ENCODE measurements at regions not wholly inside any gene's neighbourhood (a gene's known extent, or its start where the extent isn't known, plus 50 kb on each side); places are given as distances from the start of the nearest gene placed in this dataset.

DNA sequence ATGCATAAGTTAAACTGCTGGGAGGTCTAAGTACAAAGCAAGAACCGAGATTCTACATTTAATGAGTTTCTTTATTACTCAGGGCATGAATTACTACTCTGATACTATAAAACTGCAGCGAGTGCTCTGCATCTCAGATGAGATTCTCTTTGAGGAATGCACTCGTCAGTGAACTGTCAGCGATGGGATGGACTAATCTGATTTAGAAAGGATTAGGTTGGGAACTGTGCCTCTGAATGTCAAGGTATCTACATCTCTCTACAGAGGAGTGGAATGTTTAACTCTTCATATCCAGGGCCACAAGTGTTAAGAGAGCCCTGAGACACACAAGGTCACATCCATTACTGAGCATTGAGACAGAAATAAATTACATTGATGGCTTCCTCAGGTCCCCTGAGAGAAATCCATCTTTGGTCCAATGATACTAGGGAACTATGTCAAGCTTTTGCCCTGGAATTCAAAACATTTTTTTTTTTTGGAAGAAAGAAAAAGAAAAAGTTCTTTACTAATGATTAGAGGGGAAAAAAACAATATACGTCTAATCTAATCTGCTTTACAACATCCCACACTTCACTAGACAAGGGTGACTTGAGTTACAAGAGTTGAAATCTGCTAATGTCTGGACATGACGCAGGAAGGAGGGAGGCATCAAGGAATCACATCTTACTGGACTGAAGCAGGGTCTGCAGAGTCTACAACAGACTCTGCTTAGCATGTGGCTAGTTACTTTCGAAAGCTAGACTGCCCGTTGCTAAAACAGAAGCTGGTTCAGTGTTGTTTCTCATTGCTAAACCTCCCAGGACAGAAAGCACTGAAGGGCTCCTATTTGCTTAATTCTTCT lies 270.0 kb upstream of the TLE4 start:
- peak; percentile 18 to 39 for DNase-seq (ENCODE audit: low read depth in 2 of 2)

DNA sequence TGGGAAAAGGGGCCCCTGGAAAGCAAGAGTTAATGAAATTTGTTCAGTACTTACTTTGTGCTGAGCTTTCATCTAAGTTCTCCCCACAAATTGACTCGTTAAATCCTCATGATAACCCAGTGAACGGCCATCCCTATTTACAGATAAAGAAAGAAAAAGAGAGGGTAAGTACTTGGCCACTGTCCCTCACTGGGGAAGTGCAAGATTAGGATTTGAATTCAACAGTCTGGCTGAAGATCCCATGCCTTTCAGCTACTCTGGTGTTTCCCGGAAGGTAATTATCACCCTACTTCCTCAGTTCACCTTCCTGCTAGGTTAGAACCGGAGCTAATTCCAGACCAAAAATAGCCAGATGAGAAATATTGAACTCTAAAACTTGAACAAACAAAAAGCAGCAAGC lies 269.2 kb upstream of the TLE4 start:
- no peak for DNase-seq (ENCODE audit: low read depth in 2 of 2)

DNA sequence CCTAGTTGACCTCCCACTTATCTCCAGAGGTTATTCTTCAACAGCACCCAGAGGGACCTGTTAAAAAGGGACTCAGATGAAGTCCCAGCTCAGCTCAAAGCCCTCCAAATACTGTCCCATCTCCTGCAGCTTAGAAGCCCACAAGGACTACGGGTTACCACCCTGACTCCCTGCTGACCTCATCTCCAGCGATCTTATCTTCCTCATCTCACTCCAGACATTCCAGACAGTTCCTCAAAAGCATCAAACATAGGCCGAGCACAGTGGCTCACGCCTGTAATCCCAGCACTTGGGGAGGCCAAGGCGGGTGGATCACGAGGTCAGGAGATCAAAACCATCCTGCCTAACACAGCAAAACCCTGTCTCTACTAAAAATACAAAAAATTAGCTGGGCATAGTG lies 263.8 kb upstream of the TLE4 start:
- no peak for DNase-seq (ENCODE audit: low read depth in 2 of 2)

DNA sequence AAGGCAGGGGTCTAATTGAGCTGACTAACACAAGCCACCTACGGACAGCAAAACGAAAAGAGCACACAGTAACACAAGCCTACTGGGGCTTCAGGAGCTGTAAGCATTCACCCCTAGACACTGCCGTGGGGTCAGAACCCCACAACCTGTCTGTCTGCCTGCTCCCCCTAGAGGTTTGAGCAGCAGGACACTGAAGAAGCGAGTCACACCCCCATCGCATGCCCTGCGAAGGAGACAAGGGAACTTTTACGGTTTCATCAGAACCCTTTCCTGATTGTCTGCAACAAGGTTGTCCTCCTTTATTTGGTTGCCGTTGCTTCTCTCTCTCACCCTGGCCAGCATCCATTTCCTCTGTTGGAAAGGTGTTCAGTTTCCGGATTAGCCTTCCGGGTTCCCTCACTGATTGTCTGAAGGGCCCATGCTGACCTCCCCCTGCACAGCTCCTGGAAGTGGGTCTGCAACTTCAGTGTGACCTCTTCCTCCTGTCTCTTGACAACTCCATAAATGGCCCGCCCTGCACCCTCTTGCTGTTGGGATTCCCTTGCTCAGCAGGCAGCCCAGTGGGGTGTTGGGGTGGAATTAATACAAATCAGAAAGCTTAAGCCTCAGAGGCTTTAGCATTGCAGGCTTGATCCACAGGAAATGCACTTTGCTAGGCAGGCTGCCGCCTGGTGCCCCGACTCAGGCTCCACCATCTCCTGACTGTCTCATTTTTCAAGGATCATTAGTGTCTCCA lies 258.9 kb upstream of the TLE4 start:
- DNase-seq (ENCODE audit: low read depth in 2 of 2) = no peak

DNA sequence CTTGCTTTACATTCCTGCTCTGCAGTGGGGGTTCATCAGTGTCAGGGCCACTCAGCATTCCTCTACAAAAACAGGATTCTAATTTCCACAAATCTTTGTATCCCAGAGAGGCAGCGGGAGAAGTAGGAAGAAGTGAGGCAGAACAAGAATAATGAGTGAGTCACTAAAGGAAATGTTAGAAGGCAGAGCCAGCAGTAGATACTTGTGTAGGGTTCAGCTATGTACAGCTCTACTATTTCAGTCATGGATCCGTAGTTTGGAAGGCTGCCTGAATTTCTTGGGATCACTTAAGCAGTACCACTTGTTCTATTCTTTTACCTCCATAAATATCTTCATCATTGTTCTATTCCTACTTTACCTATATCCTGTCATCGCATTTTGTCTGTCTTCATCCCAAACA lies 246.3 kb upstream of the TLE4 start:
- DNase-seq (ENCODE audit: low read depth in 2 of 2) = no peak

DNA sequence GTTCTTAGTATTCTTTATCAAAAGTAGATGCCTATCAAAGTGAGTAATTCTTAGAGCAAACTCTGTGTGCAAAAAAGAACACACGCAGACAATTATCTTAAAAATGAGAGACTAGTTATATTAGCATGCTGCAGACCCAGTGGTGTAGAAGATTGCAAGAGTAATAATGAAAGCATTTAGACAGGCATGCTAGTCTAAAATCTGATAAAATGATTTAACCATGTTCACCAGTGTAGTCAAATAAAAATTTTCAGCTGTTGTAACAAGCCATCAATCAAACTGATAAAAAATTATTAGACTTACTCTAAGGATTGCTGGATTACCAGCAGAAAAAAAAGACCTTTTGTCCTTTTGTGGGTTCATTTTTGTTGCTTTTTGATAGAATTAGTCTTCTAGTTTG lies 241.9 kb upstream of the TLE4 start:
- DNase-seq (ENCODE audit: low read depth in 2 of 2) = no peak

DNA sequence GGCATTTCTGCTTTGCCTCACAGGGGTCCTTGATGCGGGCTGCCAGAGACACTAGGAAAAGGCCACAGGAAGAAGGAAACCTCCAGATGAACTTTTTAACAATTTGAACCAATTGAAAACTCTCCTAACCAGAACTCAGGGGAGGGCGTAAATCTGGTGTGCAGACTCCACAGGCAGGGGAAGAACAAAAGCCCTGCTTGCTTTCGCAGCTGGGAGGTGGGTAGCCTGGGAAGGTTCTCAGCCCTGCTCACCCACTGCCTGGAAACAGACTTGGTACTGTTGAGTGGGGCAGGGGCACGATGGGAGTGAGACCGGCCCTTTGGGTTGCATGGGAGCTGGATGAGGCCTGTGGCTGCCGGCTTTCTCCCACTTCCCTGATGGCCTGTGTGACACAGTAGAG lies 237.8 kb upstream of the TLE4 start:
- DNase-seq (ENCODE audit: low read depth in 2 of 2) = no peak

DNA sequence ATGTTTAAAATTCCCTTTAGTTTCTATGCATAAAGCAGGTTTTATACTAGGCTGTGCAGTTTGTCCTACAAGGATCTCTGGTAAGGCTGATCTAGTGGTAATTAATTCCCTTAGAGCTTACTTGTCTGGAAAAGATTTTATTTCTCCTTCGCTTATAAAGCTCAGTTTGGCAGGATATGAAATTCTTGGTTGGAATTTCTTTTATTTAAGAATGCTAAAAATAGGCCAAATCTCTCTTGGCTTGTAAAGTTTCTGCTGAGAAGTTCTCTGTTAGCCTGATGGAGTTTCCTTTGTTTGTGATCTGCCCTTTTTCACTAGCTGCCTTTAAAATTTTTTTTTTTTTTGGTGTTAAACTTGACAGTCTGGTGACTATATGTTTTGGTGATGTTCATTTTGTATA lies 237.1 kb upstream of the TLE4 start:
- DNase-seq (ENCODE audit: low read depth in 2 of 2) = no peak

DNA sequence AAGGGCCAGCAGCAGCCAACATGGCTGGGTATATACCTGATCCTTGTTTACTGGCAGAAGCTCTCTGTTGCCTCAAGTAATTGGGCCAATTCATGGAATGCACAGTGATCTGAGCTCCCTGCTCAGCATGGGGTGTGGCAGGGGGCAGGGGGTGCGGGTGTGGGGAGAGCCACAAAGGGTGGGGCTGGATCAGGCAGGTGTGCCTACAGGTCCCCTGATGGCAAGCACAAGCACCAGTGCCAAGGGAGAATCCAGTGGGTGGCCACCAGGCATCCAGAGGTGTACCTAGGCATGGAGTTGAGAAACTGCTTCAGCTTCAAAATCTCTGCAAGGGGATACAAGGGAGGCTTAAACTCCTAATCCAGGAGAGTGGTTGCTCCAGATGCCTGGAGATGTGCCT lies 235.8 kb upstream of the TLE4 start:
- no peak for DNase-seq (ENCODE audit: low read depth in 2 of 2)

DNA sequence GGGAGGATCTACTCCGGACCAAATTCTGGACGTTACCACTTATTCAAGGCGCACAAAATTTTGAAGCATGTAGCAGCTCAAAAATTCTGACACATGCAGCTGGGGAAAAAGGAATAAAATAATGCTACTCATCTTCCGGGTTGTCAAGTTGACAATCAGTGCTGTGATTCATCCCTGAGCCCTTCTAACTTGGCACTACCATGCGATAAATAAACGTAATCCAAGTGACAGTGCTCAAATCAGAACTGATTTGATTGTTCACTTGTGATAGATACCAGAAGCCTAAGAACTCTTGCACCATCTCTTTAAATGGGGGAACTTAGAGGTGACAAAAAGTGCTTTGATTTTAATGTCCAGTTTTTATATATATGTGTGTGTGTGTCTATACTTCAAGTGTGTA lies 230.2 kb upstream of the TLE4 start:
- DNase-seq (ENCODE audit: low read depth in 2 of 2) = no peak

DNA sequence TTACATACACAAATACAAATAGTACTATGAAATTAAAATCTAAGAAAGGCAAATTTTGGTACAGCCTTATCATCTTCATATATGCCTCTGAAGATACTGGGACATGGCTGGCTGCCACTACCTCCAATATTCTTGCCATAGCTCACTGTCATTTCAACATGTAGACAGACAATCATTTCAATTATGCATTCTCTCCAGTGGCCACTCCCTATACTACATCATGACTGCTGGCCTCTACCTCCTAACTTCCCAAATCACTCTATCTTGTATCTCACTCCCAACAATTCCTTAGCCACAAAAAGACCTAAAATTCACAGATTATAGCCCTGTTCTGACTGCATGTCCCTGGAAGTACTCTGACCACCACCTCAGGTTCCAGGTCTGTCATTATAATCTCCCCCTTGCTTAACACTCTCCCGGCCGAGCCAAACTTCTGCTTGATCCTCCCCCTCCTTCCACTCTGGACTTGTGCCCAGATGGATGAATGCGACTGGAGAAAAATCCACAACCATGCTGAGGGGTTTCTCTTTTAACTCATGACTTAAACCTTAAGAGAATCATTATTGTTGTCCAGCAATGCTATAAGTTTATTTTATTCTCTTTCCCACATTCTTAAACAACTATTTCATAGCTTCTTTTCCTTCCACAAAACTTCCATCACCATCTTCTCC lies 225.3 kb upstream of the TLE4 start:
- peak in 1 of 2 experiments; percentile 14 for DNase-seq (ENCODE audit: low read depth in 2 of 2)

DNA sequence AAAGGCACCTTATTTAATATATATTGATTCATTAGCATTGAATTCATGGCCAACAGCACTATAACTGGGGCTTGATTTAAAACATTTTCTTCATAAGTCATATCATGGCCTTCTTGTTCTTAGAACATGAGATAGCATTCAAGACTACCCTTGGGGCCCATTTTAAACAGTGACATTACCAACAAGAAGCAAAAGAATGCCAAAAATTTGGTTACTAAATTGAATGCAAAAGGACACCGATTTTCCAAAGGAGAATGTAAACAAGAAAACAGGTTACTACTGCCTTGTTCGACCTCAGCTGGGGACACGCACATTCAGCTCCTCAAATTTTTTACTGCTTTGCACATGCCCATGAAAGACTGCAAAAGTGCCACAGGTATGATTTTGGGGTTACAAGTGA lies 219.4 kb upstream of the TLE4 start:
- DNase-seq (ENCODE audit: low read depth in 2 of 2) = no peak

DNA sequence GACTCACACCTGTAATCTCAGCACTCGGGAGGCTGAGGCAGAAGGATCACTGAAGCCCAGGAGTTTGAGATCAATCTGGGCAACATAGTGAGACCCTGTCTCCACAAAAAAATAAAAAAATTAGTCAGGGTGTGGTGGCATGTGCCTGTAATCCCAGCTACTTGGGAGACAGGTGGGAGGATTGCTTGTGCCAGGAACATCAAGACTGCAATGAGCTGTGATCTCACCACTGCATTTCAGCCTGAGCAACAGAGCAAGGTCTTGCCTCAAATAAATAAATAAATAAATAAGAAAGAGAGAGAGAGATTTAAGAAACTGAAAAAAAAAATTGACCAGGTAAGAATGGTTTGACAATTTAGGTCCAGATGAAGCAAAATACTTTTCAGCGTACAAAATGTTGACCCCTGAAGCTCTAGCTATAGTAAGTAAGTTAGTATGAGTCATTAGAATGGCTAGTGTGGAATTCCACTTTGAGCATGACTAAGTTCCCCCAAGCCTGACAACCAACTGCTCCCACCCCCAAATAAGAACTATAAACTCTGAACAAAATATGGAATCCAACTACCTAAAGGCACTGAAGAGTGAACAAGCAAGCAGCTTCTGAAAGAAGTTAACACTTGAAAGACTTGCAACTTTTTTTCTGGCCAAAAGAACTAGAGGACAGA lies 217.8 kb upstream of the TLE4 start:
- peak; percentile 37 to 39 for DNase-seq (ENCODE audit: low read depth in 2 of 2)

DNA sequence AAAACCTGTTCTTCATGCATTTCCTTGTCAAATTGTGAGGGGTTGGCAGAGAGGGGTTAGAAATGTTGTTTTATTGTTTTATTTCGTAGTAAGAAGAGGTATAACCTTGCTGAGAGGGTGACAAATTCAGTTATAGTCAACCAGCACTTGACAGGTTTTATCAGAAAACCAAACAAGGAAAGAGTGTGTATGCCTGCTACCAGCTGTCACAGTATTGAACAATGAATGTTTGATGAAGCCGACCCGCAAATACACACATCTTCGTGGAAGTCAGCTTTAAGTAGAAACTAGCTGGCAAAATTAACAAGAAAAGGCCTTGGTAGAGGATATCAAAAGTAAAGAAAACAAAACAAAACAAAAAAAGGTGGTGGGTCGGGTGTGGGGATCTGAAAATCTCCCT lies 214.6 kb upstream of the TLE4 start:
- no peak for DNase-seq (ENCODE audit: low read depth in 2 of 2)

DNA sequence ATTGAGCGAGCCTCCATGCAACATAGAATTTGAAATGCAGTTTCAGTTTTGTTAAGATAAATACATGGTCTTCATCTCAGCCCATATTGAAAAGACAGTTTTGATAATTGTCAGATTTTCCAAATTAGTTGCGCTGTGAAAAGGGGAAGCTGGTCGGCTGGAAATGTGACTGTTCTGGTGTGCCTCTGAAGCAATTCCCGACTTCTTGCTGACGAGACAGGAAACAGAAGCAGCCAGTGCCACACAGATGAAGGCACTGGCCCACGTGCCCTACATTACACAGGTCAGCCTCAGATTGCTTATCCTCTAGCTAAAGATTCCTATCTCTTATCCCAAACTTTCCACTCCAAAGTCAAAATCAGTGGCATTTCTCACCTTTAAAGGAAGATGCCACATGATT lies 214.1 kb upstream of the TLE4 start:
- DNase-seq (ENCODE audit: low read depth in 2 of 2) = no peak

DNA sequence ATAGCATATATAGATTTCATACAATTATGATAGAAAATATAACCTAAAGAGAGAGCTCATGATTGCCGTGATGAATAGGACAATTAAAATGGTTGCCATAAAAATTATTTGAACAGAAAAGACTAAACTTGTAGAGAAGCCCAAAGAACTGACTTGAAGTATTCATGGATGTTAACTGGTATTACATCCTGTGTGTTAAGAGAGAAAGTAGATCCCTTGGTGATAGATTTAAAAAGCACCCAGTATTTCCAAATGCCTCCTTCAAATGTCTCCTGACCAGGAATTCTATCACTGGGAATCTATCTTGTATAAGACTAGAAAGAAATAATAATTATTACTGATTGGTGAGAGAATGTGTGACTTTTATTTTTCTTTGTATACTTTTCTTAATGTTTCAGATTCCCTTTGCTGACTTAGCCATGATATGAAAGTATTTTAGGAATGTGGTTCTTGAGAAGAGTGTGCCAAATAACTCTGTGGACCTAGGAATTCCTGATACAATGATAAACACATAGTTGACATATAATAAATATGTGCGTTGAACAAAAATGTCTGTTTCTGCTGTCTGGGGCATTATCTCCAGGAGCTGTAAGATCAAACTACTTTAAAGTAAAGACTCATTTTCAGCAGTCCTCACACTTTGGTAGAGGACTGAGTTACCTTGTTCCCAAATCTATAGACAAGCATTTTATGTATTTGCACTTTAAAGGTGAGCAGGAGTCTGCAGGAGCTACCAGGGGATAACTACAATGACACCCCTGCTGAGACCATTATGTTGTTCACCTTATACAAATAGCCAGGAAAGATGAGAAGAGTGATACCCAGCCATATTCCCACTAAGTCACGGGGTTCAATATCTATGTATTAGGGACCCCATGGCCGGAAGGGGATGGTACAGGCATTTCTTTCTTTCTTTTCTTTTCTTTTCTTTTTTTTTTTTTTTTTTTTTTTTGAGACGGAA lies 211.1 kb upstream of the TLE4 start:
- DNase-seq (ENCODE audit: low read depth in 2 of 2) = peak; percentile 56 to 59

DNA sequence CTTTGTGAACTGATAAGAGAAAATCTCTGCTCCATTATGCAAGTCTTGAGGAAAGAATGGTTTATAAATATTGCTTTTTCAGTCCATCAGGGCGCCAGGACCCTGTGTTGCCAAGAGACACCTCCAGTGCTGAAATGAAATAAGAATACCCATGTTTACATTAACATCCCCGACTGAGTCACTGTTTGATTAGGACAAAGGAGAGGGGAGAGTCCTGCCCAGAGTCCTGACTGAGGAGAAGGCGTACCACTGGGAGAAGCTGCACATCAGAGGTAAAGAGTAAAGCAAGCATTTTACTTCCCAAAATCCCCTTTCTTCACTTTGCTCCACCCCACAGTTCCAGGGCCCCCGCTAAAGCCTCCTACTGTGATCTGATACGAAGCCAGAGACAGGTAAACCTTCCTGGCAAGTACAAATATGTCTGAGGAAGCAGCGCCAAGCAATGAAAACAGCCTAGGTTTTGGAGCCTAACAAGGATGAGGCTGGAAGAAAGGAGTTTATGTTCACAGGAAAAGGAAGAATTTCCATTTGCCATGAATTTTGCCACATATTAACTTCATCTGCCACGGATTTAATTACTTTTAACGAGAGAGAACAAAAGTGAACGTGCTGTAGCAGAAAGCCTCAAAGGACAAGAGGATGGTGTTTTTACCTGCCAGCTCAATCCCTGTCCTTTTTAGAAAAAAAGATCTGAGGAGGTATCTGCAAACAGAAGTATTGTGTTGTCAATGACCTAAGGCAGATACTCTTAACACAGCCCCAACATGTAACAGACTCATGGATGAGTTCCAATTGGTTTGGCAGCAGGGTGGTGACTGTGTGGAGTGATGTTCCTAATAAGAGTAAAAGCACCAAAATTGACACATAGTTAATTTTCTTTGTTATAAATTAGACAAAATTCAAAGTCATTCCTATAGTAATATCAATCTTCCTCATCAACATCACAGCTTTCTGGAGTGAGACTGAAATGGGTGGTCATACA lies 209.4 kb upstream of the TLE4 start:
- no peak for DNase-seq (ENCODE audit: low read depth in 2 of 2)

DNA sequence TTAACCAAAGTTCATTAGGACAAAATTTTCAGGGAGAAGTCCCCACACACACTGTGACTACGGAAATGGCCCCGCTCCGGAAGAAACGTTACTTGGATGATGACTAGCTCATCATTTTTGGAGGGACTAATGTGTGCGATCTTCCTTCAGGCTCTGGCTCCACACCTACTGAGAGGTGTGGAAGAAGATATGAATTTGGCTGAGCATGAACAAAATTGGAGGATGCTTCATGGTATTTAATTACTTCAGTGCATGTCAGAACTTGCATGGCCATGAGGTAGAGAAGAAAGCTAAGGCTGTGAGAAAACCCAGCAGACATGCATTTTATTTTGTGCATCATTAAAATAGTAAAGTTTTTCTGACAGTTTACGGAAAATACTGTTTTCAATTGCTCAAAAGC lies 202.1 kb upstream of the TLE4 start:
- no peak for DNase-seq (ENCODE audit: low read depth in 2 of 2)

DNA sequence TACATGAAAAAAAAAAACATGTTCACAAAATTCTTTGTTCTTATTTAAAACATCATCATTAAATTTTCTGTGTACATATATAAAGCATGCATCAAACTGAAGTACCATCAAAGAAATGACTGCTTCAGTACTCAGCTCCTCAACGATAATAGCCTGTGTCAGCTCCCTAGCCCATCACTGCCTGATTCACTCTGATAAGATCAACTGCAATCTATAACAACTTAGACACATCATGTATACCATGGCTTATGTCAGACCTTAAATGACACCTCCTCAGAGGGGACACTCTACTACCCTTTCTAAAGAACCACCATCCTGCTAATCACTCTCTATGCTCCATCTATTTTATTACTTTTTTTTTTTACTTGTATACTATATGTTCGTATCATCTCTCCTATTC lies 200.5 kb upstream of the TLE4 start:
- DNase-seq (ENCODE audit: low read depth in 2 of 2) = no peak

Data from fibroblast of skin of left quadriceps (primary cell).